LNCaP clone FGC (cell line): ENCODE measurements at regions not wholly inside any gene's neighbourhood (a gene's known extent, or its start where the extent isn't known, plus 50 kb on each side); places are given as distances from the start of the nearest gene placed in this dataset.

Source experiments
- DNase-seq: peaks from one replicate; pipeline ENCODE4 v3.0.0-alpha.2; 2011; ENCODE audit warnings: low read depth
- H3K4me3 ChIP-seq: 2 replicates; pipeline ENCODE4 v1.5.1; 2011; ENCODE audit warnings: mild to moderate bottlenecking, low read depth, low read length, control low read depth
- TF ChIP-seq, protein P1 (sequence below): IDR thresholded peaks from 2 replicates; pipeline ENCODE4 v1.5.1; 2012; ENCODE audit warnings: mild to moderate bottlenecking; ENCODE audit not compliant: control insufficient read depth, insufficient read depth; ENCODE audit errors: extremely low read depth

- TF ChIP-seq, protein P1, sequence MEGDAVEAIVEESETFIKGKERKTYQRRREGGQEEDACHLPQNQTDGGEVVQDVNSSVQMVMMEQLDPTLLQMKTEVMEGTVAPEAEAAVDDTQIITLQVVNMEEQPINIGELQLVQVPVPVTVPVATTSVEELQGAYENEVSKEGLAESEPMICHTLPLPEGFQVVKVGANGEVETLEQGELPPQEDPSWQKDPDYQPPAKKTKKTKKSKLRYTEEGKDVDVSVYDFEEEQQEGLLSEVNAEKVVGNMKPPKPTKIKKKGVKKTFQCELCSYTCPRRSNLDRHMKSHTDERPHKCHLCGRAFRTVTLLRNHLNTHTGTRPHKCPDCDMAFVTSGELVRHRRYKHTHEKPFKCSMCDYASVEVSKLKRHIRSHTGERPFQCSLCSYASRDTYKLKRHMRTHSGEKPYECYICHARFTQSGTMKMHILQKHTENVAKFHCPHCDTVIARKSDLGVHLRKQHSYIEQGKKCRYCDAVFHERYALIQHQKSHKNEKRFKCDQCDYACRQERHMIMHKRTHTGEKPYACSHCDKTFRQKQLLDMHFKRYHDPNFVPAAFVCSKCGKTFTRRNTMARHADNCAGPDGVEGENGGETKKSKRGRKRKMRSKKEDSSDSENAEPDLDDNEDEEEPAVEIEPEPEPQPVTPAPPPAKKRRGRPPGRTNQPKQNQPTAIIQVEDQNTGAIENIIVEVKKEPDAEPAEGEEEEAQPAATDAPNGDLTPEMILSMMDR: no peak
- no peak for DNase-seq
- no peak overlapping the region for H3K4me3 ChIP-seq
Measured at GRCh38 chr12:102569803-102570202, 89.4 kb upstream of the IGF1 start.

DNA sequence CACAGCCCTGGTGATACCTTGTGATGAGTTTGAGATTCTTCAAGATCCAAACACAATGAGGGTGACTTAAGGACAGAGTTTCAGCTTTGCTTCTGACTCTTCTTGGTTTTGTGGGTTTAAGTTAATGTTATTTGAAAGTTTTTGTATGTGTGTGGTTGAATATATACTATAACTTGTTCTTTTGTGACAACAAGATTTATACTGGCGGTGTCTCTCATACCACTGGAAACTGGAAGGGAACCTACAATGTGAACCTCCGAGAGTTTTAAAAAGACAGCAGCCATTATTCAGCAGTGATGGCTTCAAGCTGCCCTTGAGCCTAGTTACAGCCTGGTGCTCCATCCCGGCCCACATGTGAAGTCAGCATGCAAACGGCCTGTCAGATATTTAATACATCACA is 87.9 kb upstream of the IGF1 start:
- H3K4me3 ChIP-seq: no peak overlapping the region
- DNase-seq: no peak
- TF ChIP-seq, protein P1: no peak

- DNase-seq: no peak
- TF ChIP-seq, protein P1: no peak
- no peak overlapping the region for H3K4me3 ChIP-seq
Measured at GRCh38 chr12:102567031-102567985, 86.9 kb upstream of the IGF1 start.

DNA sequence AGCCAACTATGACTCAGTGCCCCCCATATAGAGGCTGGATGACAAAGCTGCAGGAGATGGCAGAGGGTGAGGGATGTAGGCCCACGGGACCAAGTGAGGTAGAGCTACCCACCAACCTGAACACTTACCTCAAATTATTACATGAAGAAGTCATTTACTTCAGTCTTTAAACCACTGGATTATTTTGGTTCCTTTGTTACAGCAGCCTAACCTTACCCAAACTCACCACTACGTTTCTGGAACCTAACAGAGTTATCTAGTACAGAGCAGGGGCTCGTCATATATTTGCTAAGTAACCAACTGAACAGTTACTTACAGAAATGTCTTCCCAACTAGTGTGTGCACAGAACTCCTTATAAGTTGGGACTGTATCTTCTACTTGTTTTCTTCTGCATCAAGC is 85.2 kb upstream of the IGF1 start:
- H3K4me3 ChIP-seq: no peak overlapping the region
- TF ChIP-seq, protein P1: no peak
- DNase-seq: no peak

GRCh38 chr12:102564026-102564425 is 83.7 kb upstream of the IGF1 start:
- peak; percentile 77 for DNase-seq
- TF ChIP-seq, protein P1: no peak
- H3K4me3 ChIP-seq: no peak overlapping the region

GRCh38 chr12:102562836-102563425 is 82.6 kb upstream of the IGF1 start:
- no peak for DNase-seq
- TF ChIP-seq, protein P1: no peak

GRCh38 chr12:102551186-102551585 is 70.8 kb upstream of the IGF1 start:
- no peak for DNase-seq
- H3K4me3 ChIP-seq: no peak overlapping the region
- TF ChIP-seq, protein P1: no peak

More at GRCh38 chr12:102562836-102563425, 82.6 kb upstream of the IGF1 start:
- H3K4me3 ChIP-seq: no peak overlapping the region
